G401 (cell line): ENCODE measurements at regions not wholly inside any gene's neighbourhood (a gene's known extent, or its start where the extent isn't known, plus 50 kb on each side); places are given as distances from the start of the nearest gene placed in this dataset.
"Not testable (repeated sequence)": the region's sequence is repeated elsewhere in the genome, so short reads cannot be mapped to it uniquely, and the experiment has no call there.

Source experiments
- DNase-seq: peaks from one replicate; pipeline ENCODE4 v3.0.0-alpha.2; 2015; ENCODE audit warnings: low spot score
- in situ Hi-C: cut with HindIII; loops from 2 replicates; pipeline ENCODE4 v1.10.0; 2016; ENCODE audit warnings: low sequenced_read_pairs, mixed read lengths

GRCh38 chr13:53101883-53102282 is 73.3 kb downstream of the OLFM4 start:
- in situ Hi-C loops, result no loop called here
- DNase-seq, result no peak

GRCh38 chr13:53104136-53104535 is 75.5 kb downstream of the OLFM4 start:
- in situ Hi-C loops, result no loop called here
- no peak for DNase-seq

- DNase-seq, result no peak
- in situ Hi-C loops, result no loop called here
Measured at GRCh38 chr13:53105477-53105876, 76.9 kb downstream of the OLFM4 start.

GRCh38 chr13:53105890-53106289 is 77.3 kb downstream of the OLFM4 start:
- in situ Hi-C loops, result no loop called here
- DNase-seq, result no peak

- DNase-seq, result no peak
- in situ Hi-C loops, result no loop called here
Measured at GRCh38 chr13:53110181-53110580, 81.6 kb downstream of the OLFM4 start.

GRCh38 chr13:53110614-53111013 is 82.0 kb downstream of the OLFM4 start:
- in situ Hi-C loops, result no loop called here
- DNase-seq, result no peak

GRCh38 chr13:53112522-53112921 is 83.9 kb downstream of the OLFM4 start:
- in situ Hi-C loops, result no loop called here

GRCh38 chr13:53117048-53117447 is 88.4 kb downstream of the OLFM4 start:
- in situ Hi-C loops, DNase-seq: not testable (repeated sequence)

More at GRCh38 chr13:53112522-53112921, 83.9 kb downstream of the OLFM4 start:
- DNase-seq, result no peak

- no peak for DNase-seq
- in situ Hi-C loops, result no loop called here
Measured at GRCh38 chr13:53121131-53121773, 92.6 kb downstream of the OLFM4 start.

GRCh38 chr13:53121919-53122318 is 93.3 kb downstream of the OLFM4 start:
- in situ Hi-C loops, result no loop called here
- DNase-seq, result no peak

GRCh38 chr13:53123536-53123935 is 94.9 kb downstream of the OLFM4 start:
- in situ Hi-C loops, result no loop called here
- no peak for DNase-seq

- in situ Hi-C loops, result no loop called here
Measured at GRCh38 chr13:53124623-53125022, 96.0 kb downstream of the OLFM4 start.

GRCh38 chr13:53126841-53127245 is 98.2 kb downstream of the OLFM4 start:
- DNase-seq, result no peak
- in situ Hi-C loops, result no loop called here

More at GRCh38 chr13:53124623-53125022, 96.0 kb downstream of the OLFM4 start:
- DNase-seq, result no peak

- in situ Hi-C loops, result no loop called here
- DNase-seq, result no peak
Measured at GRCh38 chr13:53127373-53127772, 98.8 kb downstream of the OLFM4 start.

- DNase-seq, result no peak
- in situ Hi-C loops, result no loop called here
Measured at GRCh38 chr13:53129864-53130393, 101.3 kb downstream of the OLFM4 start.

GRCh38 chr13:53131361-53131760 is 102.7 kb downstream of the OLFM4 start:
- in situ Hi-C loops, result no loop called here
- DNase-seq, result no peak

GRCh38 chr13:53135301-53135700 is 106.7 kb downstream of the OLFM4 start:
- no peak for DNase-seq
- in situ Hi-C loops, result no loop called here

GRCh38 chr13:53136554-53137215 is 108.1 kb downstream of the OLFM4 start:
- in situ Hi-C loops, result no loop called here
- no peak for DNase-seq

GRCh38 chr13:53137779-53138178 is 109.2 kb downstream of the OLFM4 start:
- in situ Hi-C loops, result no loop called here
- no peak for DNase-seq

GRCh38 chr13:53138376-53139036 is 109.9 kb downstream of the OLFM4 start:
- in situ Hi-C loops, result no loop called here
- DNase-seq, result no peak
